ENCODE measurements at regions not wholly inside any gene's neighbourhood (a gene's known extent, or its start where the extent isn't known, plus 50 kb on each side); places are given as distances from the start of the nearest gene placed in this dataset.

- no peak for TF ChIP-seq CTCF (IDR thresholded peaks at IDR 0.05)
- TF ChIP-seq RAD21 (conservative IDR thresholded peaks at IDR 0.05 in 1 of 2, IDR thresholded peaks at IDR 0.05 in 1 of 2), result no peak
- TF ChIP-seq POLR2A (IDR thresholded peaks at IDR 0.05; ENCODE audit: low read length), result no peak
- TF ChIP-seq SMC3 (IDR thresholded peaks at IDR 0.05), result no peak
- TF ChIP-seq ESRRA (IDR thresholded peaks at IDR 0.05; ENCODE audit: borderline replicate concordance, low read length), result no peak
- TF ChIP-seq SREBF2 (IDR thresholded peaks at IDR 0.05), result no peak
- TF ChIP-seq RFX5 (IDR thresholded peaks at IDR 0.05), result no peak
- TF ChIP-seq MAZ (IDR thresholded peaks at IDR 0.05; ENCODE audit: borderline replicate concordance, low read depth, low read length), result no peak
- TF ChIP-seq REST (IDR thresholded peaks at IDR 0.05), result no peak
- TF ChIP-seq RNF2 (IDR thresholded peaks at IDR 0.05; ENCODE audit: borderline replicate concordance, low read depth), result no peak
- no peak for TF ChIP-seq POLR2AphosphoS2 (conservative IDR thresholded peaks at IDR 0.05; ENCODE audit: low read length)
- TF ChIP-seq PHF8 (IDR thresholded peaks at IDR 0.05; ENCODE audit: borderline replicate concordance, low read depth), result no peak
- TF ChIP-seq MAFK (IDR thresholded peaks at IDR 0.05; ENCODE audit: partially characterized antibody), result no peak
- TF ChIP-seq HOXA7 (CRISPR knock-in tag; IDR thresholded peaks at IDR 0.05), result no peak
Measured at GRCh38 chr3:152973575-152973974, 138.6 kb downstream of the P2RY1 start.
